ENCODE measurements at regions not wholly inside any gene's neighbourhood (a gene's known extent, or its start where the extent isn't known, plus 50 kb on each side); places are given as distances from the start of the nearest gene placed in this dataset.

- no peak for TF ChIP-seq CTCF (IDR thresholded peaks at IDR 0.05)
- TF ChIP-seq POLR2A (IDR thresholded peaks at IDR 0.05): no peak
These were observed 130.1 kb upstream of the ZEB1 start for GRCh38 chr10:31188792-31189406.

Data from lower leg skin (tissue), 3 donors.